HepG2 (cell line): ENCODE measurements at regions not wholly inside any gene's neighbourhood (a gene's known extent, or its start where the extent isn't known, plus 50 kb on each side); places are given as distances from the start of the nearest gene placed in this dataset.

Source experiments
- ATAC-seq: fragments of 200-7000 bp; cut with Tn5 transposase; 3 replicates; pipeline ENCODE4 v1.9.1; 2020; ENCODE audit warnings: mild to moderate bottlenecking, moderate library complexity
- BruUV-seq: library from RNA; stranded (reverse); fragments of 400-500 nt; replicated peaks from 2 replicates; lab custom pipeline; 2021; lab: Mats Ljungman, UMichigan
- CTCF ChIA-PET: fragments of 300-600 bp; formaldehyde crosslinking; extraction: SDS; loops from one replicate; lab custom pipeline; 2021; ENCODE audit warnings: low total read pairs, inconsistent platforms, low intra/inter-chr PET ratio; lab: Yijun Ruan, JAX
- POLR2A ChIA-PET: fragments of 350-600 bp; sonication (Branson Sonifier 250); formaldehyde crosslinking; loops from one replicate; lab custom pipeline; 2020; ENCODE audit warnings: antibody characterized with exemption, inconsistent platforms; lab: Yijun Ruan, JAX
- DNase-seq: peaks from one replicate; pipeline ENCODE4 v3.0.0-alpha.2; 2015; ENCODE audit warnings: low spot score
- FAIRE-seq: peaks from 3 replicates; lab custom pipeline; 2011; peaks lifted over from hg19 to GRCh38; lab: Jason Lieb, UNC
- H2AFZ ChIP-seq: one replicate; pipeline ENCODE4 v1.6.1; 2011; ENCODE audit warnings: low read length, inconsistent platforms
- H3K27ac ChIP-seq: fragments of 300-600 bp; 3 replicates; pipeline ENCODE4 v1.8.0; 2011; ENCODE audit warnings: mixed run types, mild to moderate bottlenecking, mixed read lengths, low read length, inconsistent platforms; ENCODE audit not compliant: insufficient read depth; ENCODE audit errors: extremely low read length
- H3K27me3 ChIP-seq, 2 experiments: fragments of 200-600 bp in 1 of 2; 2 replicates in 1 of 2; 3 replicates in 1 of 2; pipeline versions ENCODE4 v1.6.0 to v1.8.0; 2011; ENCODE audit warnings: low read length in 2 of 2, mild to moderate bottlenecking in 2 of 2, moderate library complexity in 2 of 2, inconsistent platforms in 1 of 2; ENCODE audit not compliant: insufficient read depth in 2 of 2, control insufficient read depth in 1 of 2
- H3K36me3 ChIP-seq, 2 experiments: fragments of 200-600 bp in 1 of 2; replicated peaks in 1 of 2; 2 replicates in 1 of 2; 3 replicates in 1 of 2; pipeline versions ENCODE4 v1.5.1 to v1.8.0; 2011; ENCODE audit warnings: low read length in 2 of 2, inconsistent platforms in 1 of 2; ENCODE audit not compliant: insufficient read depth in 2 of 2, control insufficient read depth in 1 of 2
- H3K4me1 ChIP-seq: 2 replicates; pipeline ENCODE4 v1.5.1; 2012; ENCODE audit warnings: low read length, inconsistent platforms; ENCODE audit not compliant: insufficient read depth
- H3K4me2 ChIP-seq: 2 replicates; pipeline ENCODE4 v1.6.0; 2011; ENCODE audit warnings: low read depth, low read length, inconsistent platforms
- H3K4me3 ChIP-seq, 3 experiments: fragments of 200-600 bp in 1 of 3; sonication (generic), shearing (Covaris generic) in 1 of 3; replicated peaks in 1 of 3; 2 replicates each; pipeline ENCODE4 v1.5.1; 2011 to 2016; ENCODE audit warnings: low read length in 3 of 3, inconsistent platforms in 2 of 3, low read depth in 2 of 3, mild to moderate bottlenecking in 2 of 3, control low read depth in 1 of 3, mixed read lengths in 1 of 3; ENCODE audit not compliant: insufficient read depth in 1 of 3
- H3K79me2 ChIP-seq: one replicate; pipeline ENCODE4 v1.6.1; 2011; ENCODE audit warnings: low read length, inconsistent platforms; ENCODE audit not compliant: insufficient read depth
- H3K9ac ChIP-seq: 2 replicates; pipeline ENCODE4 v1.6.0; 2011; ENCODE audit warnings: mild to moderate bottlenecking, low read depth, low read length, inconsistent platforms; ENCODE audit not compliant: insufficient read depth
- H3K9me3 ChIP-seq: 2 replicates; pipeline ENCODE4 v1.5.1; 2012; ENCODE audit warnings: mild to moderate bottlenecking, low read length
- H4K20me1 ChIP-seq: 2 replicates; pipeline ENCODE4 v1.6.0; 2011; ENCODE audit warnings: inconsistent platforms, mild to moderate bottlenecking, low read length, moderate library complexity; ENCODE audit not compliant: insufficient read depth
- CSRNP1 ChIP-seq: sonication (generic); formaldehyde crosslinking; IDR thresholded peaks from 2 replicates; pipeline ENCODE4 v1.8.1; 2023; ENCODE audit warnings: mild to moderate bottlenecking, missing genetic modification reagents
- FOSL2 ChIP-seq: sonication (generic); formaldehyde crosslinking; IDR thresholded peaks from 2 replicates; pipeline ENCODE4 v1.4.0; 2020; ENCODE audit warnings: missing genetic modification reagents
- MZF1 ChIP-seq: sonication (generic); formaldehyde crosslinking; IDR thresholded peaks from 2 replicates; pipeline ENCODE4 v1.8.1; 2023; ENCODE audit warnings: mild to moderate bottlenecking, missing genetic modification reagents, borderline replicate concordance
- PAXIP1 ChIP-seq: sonication (generic); formaldehyde crosslinking; conservative IDR thresholded peaks from 2 replicates; pipeline ENCODE4 v1.4.0; 2020; ENCODE audit warnings: mild to moderate bottlenecking, missing genetic modification reagents, moderate library complexity
- SP140L ChIP-seq: sonication (generic); formaldehyde crosslinking; IDR thresholded peaks from 2 replicates; pipeline ENCODE4 v1.4.0; 2020; ENCODE audit warnings: missing genetic modification reagents, borderline replicate concordance
- TOE1 ChIP-seq: sonication (generic); formaldehyde crosslinking; IDR thresholded peaks from 2 replicates; pipeline ENCODE4 v1.4.0; 2020; ENCODE audit warnings: mild to moderate bottlenecking, missing genetic modification reagents
- ZFP90 ChIP-seq: sonication (generic); formaldehyde crosslinking; IDR thresholded peaks from 2 replicates; pipeline ENCODE4 v1.8.0; 2022; ENCODE audit warnings: missing genetic modification reagents, mild to moderate bottlenecking, inconsistent platforms, borderline replicate concordance
- ZNF224 ChIP-seq: sonication (generic); formaldehyde crosslinking; IDR thresholded peaks from 2 replicates; pipeline ENCODE4 v1.5.0; 2020; ENCODE audit warnings: mild to moderate bottlenecking, missing genetic modification reagents
- ZNF337 ChIP-seq: sonication (generic); formaldehyde crosslinking; IDR thresholded peaks from 2 replicates; pipeline ENCODE4 v1.5.1; 2020; ENCODE audit warnings: missing genetic modification reagents, low read depth, mild to moderate bottlenecking, borderline replicate concordance
- ZNF446 ChIP-seq: sonication (generic); formaldehyde crosslinking; IDR thresholded peaks from 2 replicates; pipeline ENCODE4 v1.5.0; 2020; ENCODE audit warnings: mild to moderate bottlenecking, missing genetic modification reagents
- ZNF776 ChIP-seq: sonication (generic); formaldehyde crosslinking; IDR thresholded peaks from 2 replicates; pipeline ENCODE4 v1.4.0; 2020; ENCODE audit warnings: mild to moderate bottlenecking, missing genetic modification reagents
- WGBS: methylation state at CpG from one replicate; pipeline ENCODE4 v1.1.6; 2017; ENCODE audit warnings: low lambda C conversion rate; 5-methylcytosine and 5-hydroxymethylcytosine counted together
- in situ Hi-C: cut with HindIII; loops from 2 replicates; pipeline ENCODE4 v1.10.0; 2017; ENCODE audit warnings: low pct_unique_long_range_greater_than_20kb; ENCODE audit not compliant: extremely low pct_ligation_motif_present
- intact Hi-C: fragments of 100-400 bp; cut with micrococcal nuclease; formaldehyde crosslinking; loops from one replicate; pipeline ENCODE4 v1.10.0; 2022; ENCODE audit not compliant: unreplicated experiment
- TF ChIP-seq, protein P1 (sequence below): sonication (generic); formaldehyde crosslinking; IDR thresholded peaks from 2 replicates; pipeline ENCODE4 v1.4.0; 2020; ENCODE audit warnings: low read depth, missing genetic modification reagents
- TF ChIP-seq, protein P2 (sequence below): sonication (generic); formaldehyde crosslinking; IDR thresholded peaks from 2 replicates; pipeline ENCODE4 v1.8.0; 2022; ENCODE audit warnings: mild to moderate bottlenecking, missing genetic modification reagents, borderline replicate concordance

GRCh38 chr6:6901205-6901719 lies 206.5 kb upstream of the RREB1 start (continued):
- TF ChIP-seq ZNF224 (CRISPR knock-in tag) (no peak), ZNF446 (CRISPR knock-in tag) (no peak)

GRCh38 chr6:6901945-6902344 lies 205.8 kb upstream of the RREB1 start:
- ChIA-PET POLR2A (no interaction called here), CTCF (no interaction called here)
- no TSS peak for BruUV-seq
- no peak overlapping the region for H2AFZ ChIP-seq
- H3K9ac ChIP-seq: no peak overlapping the region
- H3K36me3 ChIP-seq: no peaks in the 10 kb centered on the region
- peaks cover 0 to 5% of the 10 kb centered on the region in 2 experiments; a peak in 2 of 5 replicates for H3K27me3 ChIP-seq
- 5% methylated on average over 3 of the region's 3 CpGs for WGBS
- H3K9me3 ChIP-seq: no peaks in the 10 kb centered on the region
- no peak overlapping the region for H3K27ac ChIP-seq
- no peak overlapping the region for H3K4me2 ChIP-seq
- no peak overlapping the region for H3K4me3 ChIP-seq
- DNase-seq: no peak
- H4K20me1 ChIP-seq: no peaks in the 10 kb centered on the region
- H3K79me2 ChIP-seq: no peaks in the 10 kb centered on the region
- in situ Hi-C loops (no loop called here), intact Hi-C loops (no loop called here)
- no peak for FAIRE-seq
- H3K4me1 ChIP-seq: peaks cover 5% of the 10 kb centered on the region; the same call in 1 of the 2 replicates
- ATAC-seq: no peak
- TF ChIP-seq ZNF776 (CRISPR knock-in tag): no peak
- TF ChIP-seq, protein P1, sequence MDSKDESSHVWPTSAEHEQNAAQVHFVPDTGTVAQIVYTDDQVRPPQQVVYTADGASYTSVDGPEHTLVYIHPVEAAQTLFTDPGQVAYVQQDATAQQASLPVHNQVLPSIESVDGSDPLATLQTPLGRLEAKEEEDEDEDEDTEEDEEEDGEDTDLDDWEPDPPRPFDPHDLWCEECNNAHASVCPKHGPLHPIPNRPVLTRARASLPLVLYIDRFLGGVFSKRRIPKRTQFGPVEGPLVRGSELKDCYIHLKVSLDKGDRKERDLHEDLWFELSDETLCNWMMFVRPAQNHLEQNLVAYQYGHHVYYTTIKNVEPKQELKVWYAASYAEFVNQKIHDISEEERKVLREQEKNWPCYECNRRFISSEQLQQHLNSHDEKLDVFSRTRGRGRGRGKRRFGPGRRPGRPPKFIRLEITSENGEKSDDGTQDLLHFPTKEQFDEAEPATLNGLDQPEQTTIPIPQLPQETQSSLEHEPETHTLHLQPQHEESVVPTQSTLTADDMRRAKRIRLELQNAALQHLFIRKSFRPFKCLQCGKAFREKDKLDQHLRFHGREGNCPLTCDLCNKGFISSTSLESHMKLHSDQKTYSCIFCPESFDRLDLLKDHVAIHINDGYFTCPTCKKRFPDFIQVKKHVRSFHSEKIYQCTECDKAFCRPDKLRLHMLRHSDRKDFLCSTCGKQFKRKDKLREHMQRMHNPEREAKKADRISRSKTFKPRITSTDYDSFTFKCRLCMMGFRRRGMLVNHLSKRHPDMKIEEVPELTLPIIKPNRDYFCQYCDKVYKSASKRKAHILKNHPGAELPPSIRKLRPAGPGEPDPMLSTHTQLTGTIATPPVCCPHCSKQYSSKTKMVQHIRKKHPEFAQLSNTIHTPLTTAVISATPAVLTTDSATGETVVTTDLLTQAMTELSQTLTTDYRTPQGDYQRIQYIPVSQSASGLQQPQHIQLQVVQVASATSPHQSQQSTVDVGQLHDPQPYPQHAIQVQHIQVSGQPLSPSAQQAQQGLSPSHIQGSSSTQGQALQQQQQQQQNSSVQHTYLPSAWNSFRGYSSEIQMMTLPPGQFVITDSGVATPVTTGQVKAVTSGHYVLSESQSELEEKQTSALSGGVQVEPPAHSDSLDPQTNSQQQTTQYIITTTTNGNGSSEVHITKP (CRISPR knock-in tag): no peak
- TF ChIP-seq MZF1 (CRISPR knock-in tag): no peak
- TF ChIP-seq FOSL2 (CRISPR knock-in tag): no peak
- TF ChIP-seq SP140L (CRISPR knock-in tag): no peak
- TF ChIP-seq ZFP90 (CRISPR knock-in tag): no peak
- TF ChIP-seq, protein P2, sequence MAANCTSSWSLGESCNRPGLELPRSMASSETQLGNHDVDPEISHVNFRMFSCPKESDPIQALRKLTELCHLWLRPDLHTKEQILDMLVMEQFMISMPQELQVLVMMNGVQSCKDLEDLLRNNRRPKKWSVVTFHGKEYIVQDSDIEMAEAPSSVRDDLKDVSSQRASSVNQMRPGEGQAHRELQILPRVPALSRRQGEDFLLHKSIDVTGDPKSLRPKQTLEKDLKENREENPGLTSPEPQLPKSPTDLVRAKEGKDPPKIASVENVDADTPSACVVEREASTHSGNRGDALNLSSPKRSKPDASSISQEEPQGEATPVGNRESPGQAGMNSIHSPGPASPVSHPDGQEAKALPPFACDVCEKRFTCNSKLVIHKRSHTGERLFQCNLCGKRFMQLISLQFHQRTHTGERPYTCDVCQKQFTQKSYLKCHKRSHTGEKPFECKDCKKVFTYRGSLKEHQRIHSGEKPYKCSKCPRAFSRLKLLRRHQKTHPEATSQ: no peak
- no peak for TF ChIP-seq TOE1
- no peak for TF ChIP-seq PAXIP1 (CRISPR knock-in tag)
- no peak for TF ChIP-seq CSRNP1 (CRISPR knock-in tag)
- no peak for TF ChIP-seq ZNF337 (CRISPR knock-in tag)
